ENCODE measurements at regions not wholly inside any gene's neighbourhood (a gene's known extent, or its start where the extent isn't known, plus 50 kb on each side); places are given as distances from the start of the nearest gene placed in this dataset.

DNA sequence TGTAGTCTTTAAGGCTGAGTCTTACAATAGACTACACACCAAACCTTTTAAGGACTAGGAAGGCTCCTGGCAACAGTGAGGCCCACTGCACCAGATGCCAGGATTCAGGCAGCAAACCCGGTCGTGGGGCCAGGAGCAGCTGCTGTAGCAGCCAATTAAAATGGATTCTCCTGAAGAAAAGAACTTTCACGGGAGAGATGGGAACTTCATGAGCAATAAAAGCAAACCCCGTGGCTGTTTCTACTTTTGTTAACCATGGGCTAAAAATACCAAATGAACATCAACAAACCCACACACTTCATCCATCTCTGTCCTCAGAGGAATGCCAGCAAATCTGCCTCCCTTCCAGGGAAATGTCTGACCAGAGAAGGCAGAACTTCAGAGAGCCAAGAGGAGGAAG, 101.4 kb downstream of the BTC start:
- Histone ChIP-seq H3K9me3 (no peaks in the 10 kb centered on the region), H3K36me3 (no peaks in the 10 kb centered on the region), H3K4me1 (ENCODE audit: insufficient read depth) (no peaks in the 10 kb centered on the region), H3K27me3 (no peaks in the 10 kb centered on the region), H3K4me3 (no peak overlapping the region), H3K27ac (no peak overlapping the region)
- intact Hi-C loops (cut with DNase I): no loop called here
- TF ChIP-seq, protein P1, sequence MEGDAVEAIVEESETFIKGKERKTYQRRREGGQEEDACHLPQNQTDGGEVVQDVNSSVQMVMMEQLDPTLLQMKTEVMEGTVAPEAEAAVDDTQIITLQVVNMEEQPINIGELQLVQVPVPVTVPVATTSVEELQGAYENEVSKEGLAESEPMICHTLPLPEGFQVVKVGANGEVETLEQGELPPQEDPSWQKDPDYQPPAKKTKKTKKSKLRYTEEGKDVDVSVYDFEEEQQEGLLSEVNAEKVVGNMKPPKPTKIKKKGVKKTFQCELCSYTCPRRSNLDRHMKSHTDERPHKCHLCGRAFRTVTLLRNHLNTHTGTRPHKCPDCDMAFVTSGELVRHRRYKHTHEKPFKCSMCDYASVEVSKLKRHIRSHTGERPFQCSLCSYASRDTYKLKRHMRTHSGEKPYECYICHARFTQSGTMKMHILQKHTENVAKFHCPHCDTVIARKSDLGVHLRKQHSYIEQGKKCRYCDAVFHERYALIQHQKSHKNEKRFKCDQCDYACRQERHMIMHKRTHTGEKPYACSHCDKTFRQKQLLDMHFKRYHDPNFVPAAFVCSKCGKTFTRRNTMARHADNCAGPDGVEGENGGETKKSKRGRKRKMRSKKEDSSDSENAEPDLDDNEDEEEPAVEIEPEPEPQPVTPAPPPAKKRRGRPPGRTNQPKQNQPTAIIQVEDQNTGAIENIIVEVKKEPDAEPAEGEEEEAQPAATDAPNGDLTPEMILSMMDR (IDR thresholded peaks at IDR 0.05): no peak
- TF ChIP-seq POLR2A (IDR thresholded peaks at IDR 0.05): no peak
- TF ChIP-seq EP300 (IDR thresholded peaks at IDR 0.05): no peak
- no peak for DNase-seq
- 16 to 34% (median 23%) methylated on average over 4 of the region's 4 CpGs for WGBS, 3 donors
